ENCODE measurements at regions not wholly inside any gene's neighbourhood (a gene's known extent, or its start where the extent isn't known, plus 50 kb on each side); places are given as distances from the start of the nearest gene placed in this dataset.

GRCh38 chr21:38561613-38562581 lies 63.6 kb upstream of the ERG start:
- TF ChIP-seq EZH2 (IDR thresholded peaks at IDR 0.05) (no peak), POLR2AphosphoS5 (IDR thresholded peaks at IDR 0.05; ENCODE audit: borderline replicate concordance, low read depth, low read length) (no peak)
